Hypothalamus (tissue), 51 donors: ENCODE measurements at regions not wholly inside any gene's neighbourhood (a gene's known extent, or its start where the extent isn't known, plus 50 kb on each side); places are given as distances from the start of the nearest gene placed in this dataset.

ENCODE experiments used
- DNase-seq, 51 donors: peaks; one replicate each; lab custom pipeline; 2025; lab: John Stamatoyannopoulos, UW

DNA sequence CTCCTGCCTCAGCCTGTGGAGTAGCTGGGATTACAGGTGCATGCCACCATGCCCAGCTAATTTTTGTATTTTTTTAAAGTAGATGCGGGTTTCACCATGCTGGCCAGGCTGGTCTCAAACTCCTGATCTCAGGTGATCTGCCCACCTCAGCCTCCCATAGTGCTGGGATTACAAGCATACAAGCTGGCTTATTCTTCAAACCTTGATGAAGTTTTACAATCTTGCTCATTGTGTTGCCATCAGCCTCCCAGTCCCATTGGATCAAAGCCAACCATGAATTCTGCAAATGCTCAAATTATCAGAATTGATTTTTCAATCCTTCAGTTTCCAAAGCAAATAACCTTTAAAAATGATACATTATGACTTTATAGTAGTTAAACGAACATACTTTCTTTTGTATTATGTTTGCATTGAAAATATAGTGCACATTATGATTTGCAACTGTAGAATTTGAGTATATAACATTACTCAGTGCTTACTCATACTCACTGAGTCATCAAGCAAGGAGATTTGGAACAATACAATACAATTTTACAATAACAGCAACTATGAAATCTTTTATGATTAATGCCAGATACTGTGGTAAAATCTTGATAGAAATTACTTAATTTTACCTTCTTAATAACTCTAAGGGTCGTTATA, 1491.9 kb upstream of the CELF4 start:
- no peak for DNase-seq

GRCh38 chr18:39053571-39053970, 1488.0 kb upstream of the CELF4 start:
- peak in 1 of 51 donors; percentile 17 for DNase-seq

- no peak for DNase-seq
Measured at GRCh38 chr18:39051013-39051412, 1485.4 kb upstream of the CELF4 start.

- DNase-seq: no peak
Measured at GRCh38 chr18:39039813-39040212, 1474.2 kb upstream of the CELF4 start.

GRCh38 chr18:39037925-39038324, 1472.3 kb upstream of the CELF4 start:
- DNase-seq: no peak

DNA sequence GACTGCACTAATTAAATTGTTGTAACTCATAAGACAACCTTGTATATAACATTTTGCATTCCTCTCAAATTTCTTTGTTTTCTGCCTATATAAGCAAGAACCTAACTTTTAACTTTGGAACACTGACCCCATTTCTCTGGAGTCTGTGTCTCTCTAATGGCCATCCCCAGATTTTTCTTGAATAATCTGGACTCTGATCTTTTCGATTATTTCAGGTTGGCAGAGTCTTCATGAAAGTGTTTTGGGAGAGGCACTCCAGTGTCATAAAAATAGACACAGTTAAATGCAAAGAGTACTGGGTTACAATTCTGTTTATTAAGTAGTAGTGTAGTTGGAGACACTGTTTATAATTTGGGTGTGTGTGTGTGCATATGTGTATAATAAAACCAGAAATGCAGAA, 1467.7 kb upstream of the CELF4 start:
- DNase-seq: no peak

GRCh38 chr18:39031647-39032046, 1466.0 kb upstream of the CELF4 start:
- DNase-seq: no peak

DNA sequence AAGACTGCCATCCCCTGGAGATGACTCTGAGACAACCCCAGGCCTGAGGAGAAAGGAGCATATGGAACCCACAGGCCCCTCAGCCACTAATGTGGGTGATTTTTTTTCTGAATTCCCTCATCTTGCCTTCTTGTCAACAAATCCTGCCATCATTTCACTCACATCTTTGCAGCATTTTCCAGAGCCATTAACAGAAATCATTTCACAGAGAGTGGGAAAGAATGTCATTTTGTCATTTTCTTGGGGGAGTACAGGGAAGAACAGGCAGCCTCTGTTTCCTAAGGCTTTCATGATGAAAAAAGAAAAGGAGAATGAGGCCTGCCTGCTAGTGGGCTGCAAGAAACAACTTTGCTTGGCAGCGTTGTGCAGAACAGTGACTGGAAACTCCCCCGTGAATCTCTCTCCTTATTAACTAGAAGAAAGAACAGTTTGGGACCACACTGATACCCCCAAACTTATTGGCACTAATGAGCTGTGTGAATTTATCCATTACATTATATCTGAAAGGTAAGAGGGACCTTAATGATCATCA, 1464.6 kb upstream of the CELF4 start:
- DNase-seq: no peak

DNA sequence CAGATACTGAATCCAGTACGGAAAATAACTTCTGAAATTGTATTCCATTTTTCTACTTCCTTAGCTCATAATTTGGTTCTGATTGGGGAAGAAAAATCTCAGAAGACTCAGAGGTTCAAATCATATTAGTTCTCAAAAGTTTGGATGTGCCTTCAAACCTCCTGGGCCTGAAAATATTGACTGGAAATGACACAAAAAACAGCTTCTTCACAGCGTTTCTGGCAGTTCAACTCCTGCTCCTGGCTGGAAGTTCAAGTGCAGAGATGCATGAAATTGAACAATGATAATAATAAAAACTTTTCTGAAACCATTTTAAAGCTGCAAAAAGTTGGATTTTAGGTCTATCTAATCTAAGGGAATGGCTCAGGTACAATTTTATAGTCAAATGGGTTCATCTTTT, 1459.9 kb upstream of the CELF4 start:
- DNase-seq: no peak

DNA sequence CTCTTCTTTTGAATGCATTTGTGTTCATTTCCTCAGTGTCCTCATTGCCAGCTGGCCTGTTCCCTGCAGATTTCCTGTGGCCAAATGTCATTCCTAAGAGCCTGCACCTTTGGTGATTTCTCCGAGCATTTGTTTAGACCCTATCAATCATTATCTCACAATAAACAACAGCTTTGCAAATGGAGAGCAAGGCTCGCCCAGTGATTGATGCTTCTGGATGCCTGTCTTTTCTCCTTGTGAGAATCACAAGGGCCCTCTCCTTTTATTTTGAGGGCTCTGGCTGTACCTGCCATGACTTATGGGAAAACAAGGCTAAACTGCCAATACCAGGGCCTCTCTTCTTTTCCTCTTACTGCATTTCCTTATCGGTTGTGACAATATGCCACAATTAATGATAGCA, 1454.4 kb upstream of the CELF4 start:
- DNase-seq: no peak

- DNase-seq: no peak
Measured at GRCh38 chr18:39007031-39007902, 1441.7 kb upstream of the CELF4 start.

- DNase-seq: no peak
Measured at GRCh38 chr18:38996056-38996455, 1430.5 kb upstream of the CELF4 start.

DNA sequence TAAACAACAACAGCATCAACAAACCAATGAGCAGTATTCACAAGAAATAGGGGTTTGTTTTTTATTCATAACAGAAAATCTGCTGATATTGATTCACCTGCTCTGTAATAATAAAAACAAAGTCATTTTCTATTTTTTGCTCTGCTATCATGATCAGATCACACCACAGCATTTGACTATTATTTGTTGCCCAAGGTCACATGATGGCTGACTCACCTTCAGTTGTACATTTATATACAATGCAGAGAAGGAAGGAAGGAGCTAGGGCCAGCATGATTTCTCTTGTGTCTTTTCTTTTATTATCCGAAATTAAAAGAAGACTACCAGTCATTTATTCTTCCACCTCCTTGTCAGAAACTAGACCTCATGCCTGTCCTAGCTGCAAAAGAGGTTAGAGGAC, 1427.7 kb upstream of the CELF4 start:
- DNase-seq: no peak

DNA sequence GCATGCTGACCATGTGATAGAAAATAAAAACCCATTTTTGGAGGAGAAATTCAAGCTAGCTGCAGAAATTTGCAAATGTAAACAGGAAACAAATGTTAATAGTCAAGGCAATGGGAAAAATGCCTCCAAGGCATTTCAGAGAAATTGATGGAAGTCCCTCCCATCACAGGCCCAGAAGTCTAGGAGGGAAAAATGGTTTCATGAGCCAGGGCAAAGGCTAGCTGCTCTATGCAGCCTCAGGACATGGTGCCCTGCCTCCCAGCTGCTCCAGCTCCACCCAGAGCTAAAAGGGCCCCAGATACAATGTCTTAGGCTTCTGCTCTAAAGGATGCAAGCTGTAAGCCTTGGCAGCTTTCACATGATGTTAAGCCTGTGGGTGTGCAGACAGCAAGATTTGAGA, 1419.4 kb upstream of the CELF4 start:
- DNase-seq: no peak

- no peak for DNase-seq
Measured at GRCh38 chr18:38982072-38982471, 1416.5 kb upstream of the CELF4 start.

GRCh38 chr18:38981389-38981788, 1415.8 kb upstream of the CELF4 start:
- DNase-seq: no peak

- DNase-seq: no peak
Measured at GRCh38 chr18:38980420-38980819, 1414.8 kb upstream of the CELF4 start.

DNA sequence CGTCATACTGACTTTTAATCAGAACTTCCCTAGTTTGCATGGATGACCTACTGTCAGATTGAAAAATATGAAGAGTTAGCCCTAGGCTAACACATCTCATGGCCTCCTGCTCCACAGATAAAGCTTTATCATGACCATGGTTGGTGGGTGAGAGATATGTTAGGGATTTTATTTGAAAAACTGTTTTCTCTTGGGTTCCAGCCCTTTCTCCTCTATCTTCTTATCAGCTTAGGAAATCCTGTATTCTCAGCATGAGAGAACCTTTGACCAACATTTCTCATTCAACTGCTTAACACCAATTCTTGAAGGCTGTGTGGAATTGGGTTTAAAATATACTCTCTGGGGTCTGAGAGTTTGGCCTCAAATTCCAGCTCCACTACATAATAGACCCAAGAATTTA, 1407.0 kb upstream of the CELF4 start:
- DNase-seq: no peak

- no peak for DNase-seq
Measured at GRCh38 chr18:38971881-38972280, 1406.3 kb upstream of the CELF4 start.

- DNase-seq: no peak
Measured at GRCh38 chr18:38966841-38967240, 1401.2 kb upstream of the CELF4 start.

DNA sequence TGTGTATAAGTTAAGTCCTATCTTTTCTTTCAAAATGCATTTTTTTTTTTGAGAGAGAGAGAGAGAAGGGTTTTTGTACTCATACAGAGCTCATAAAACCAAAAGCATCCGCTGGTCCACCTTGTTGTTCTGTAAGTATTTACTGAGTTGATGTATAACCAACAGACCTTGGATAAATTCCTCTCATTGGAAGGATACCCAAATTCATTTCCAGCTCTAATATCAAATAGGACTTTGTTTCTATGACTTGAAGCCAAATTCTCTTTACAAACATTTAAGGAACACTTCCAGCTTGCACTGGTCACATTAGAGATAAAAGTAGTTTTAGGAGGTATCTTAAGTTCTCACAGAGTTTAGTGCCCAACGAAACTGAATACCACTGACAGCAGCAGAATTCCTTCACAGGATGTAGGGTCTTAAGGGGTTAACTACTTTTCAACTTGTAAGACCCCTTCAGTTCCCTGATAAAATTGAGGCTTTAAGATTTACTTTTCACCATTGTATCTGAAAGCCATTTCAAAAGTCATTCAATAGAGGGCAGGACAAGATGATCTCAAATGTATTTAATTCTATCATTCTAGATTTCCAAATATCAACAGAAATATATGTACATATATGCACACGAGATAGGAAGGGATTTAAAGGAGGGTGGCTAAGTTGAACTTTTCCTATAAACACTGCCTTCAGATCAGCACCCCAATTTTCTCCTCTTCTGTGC, 1398.5 kb upstream of the CELF4 start:
- no peak for DNase-seq
